Kidney (tissue), 13 donors: ENCODE measurements at regions not wholly inside any gene's neighbourhood (a gene's known extent, or its start where the extent isn't known, plus 50 kb on each side); places are given as distances from the start of the nearest gene placed in this dataset.

Experiments used
- DNase-seq, 5 donors: peaks; one replicate each; pipeline ENCODE4 v3.0.0-alpha.2; 2013 to 2020
- FAIRE-seq: peaks from 2 replicates; lab custom pipeline; 2012; peaks lifted over from hg19 to GRCh38; lab: Jason Lieb, UNC
- H3K27ac ChIP-seq, 2 donors: one replicate each; pipeline ENCODE4 v1.7.0; 2013; ENCODE audit warnings: low read depth in 2 of 2, low read length in 2 of 2, inconsistent platforms in 1 of 2
- H3K27me3 ChIP-seq: one replicate; pipeline ENCODE4 v1.7.1; 2013; ENCODE audit warnings: low read length, inconsistent platforms; ENCODE audit not compliant: control insufficient read depth, insufficient read depth
- H3K36me3 ChIP-seq, 3 donors: one replicate each; pipeline versions ENCODE4 v1.7.0 to v1.7.1; 2013; ENCODE audit warnings: low read length in 3 of 3, control low read depth in 1 of 3, inconsistent platforms in 1 of 3; ENCODE audit not compliant: insufficient read depth in 3 of 3, control insufficient read depth in 2 of 3
- H3K4me1 ChIP-seq, 3 donors: one replicate each; pipeline versions ENCODE4 v1.7.0 to v1.7.1; 2013; ENCODE audit warnings: low read length in 3 of 3, inconsistent platforms in 1 of 3, low read depth in 1 of 3; ENCODE audit not compliant: control insufficient read depth in 2 of 3, insufficient read depth in 2 of 3
- H3K4me3 ChIP-seq, 3 donors: one replicate each; pipeline versions ENCODE4 v1.7.0 to v1.8.1; 2013; ENCODE audit warnings: low read length in 3 of 3, control low read depth in 1 of 3, inconsistent platforms in 1 of 3
- H3K9ac ChIP-seq, 3 donors: one replicate each; pipeline versions ENCODE4 v1.7.0 to v1.7.1; 2013; ENCODE audit warnings: low read length in 3 of 3, control low read depth in 1 of 3, inconsistent platforms in 1 of 3
- H3K9me3 ChIP-seq, 3 donors: one replicate each; pipeline versions ENCODE4 v1.7.0 to v1.7.1; 2013; ENCODE audit warnings: low read length in 3 of 3, control low read depth in 1 of 3, inconsistent platforms in 1 of 3; ENCODE audit not compliant: control insufficient read depth in 2 of 3, insufficient read depth in 1 of 3
- CTCF ChIP-seq: IDR thresholded peaks from 3 replicates; pipeline ENCODE4 v1.5.1; 2012; ENCODE audit warnings: mild to moderate bottlenecking, moderate library complexity, borderline replicate concordance; ENCODE audit not compliant: insufficient read depth; ENCODE audit errors: extremely low read depth
- intact Hi-C: fragments of 100-400 bp; cut with DNase I; formaldehyde crosslinking; loops from one replicate; pipeline ENCODE4 v1.11.1; 2022
- donor health status: control.
- donor health status: control.
- donor health status: control.
- donor health status: control.
- donor health status: control.
- donor health status: DM: yes; HTN: yes; CAD: no.
- donor health status: Normal renal cell carcinoma (clear cell type).

DNA sequence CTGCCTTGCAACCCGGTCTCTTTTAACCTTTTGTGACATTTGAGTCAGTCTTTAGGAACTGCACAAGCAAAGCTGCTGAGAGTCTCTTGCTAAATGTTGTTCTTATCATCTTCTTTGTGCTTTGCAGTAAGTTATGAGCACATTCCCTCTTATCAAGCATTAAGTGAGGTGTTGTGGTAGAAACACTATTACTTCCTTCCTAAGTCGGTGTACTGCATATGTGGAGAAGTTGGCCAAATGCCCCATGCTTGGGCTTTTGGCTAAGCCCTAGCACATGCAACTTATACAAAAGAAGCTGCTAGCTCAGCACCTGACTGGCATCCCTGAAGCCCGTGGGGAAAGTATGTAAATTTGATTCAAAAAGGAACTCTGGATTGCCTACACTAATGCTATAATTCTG lies 136.5 kb upstream of the RBMS3 start:
- Histone ChIP-seq H3K36me3 (no peaks in the 10 kb centered on the region), H3K4me1 (peaks cover 0 to 7% (median 5%) of the 10 kb centered on the region in 3 donors), H3K9ac (no peak overlapping the region), H3K27me3 (no peaks in the 10 kb centered on the region), H3K4me3 (no peak overlapping the region), H3K27ac (no peak overlapping the region), H3K9me3 (no peaks in the 10 kb centered on the region)
- intact Hi-C loops, result no loop called here
- no peak for FAIRE-seq
- DNase-seq, result no peak
- TF ChIP-seq CTCF, result no peak

GRCh38 chr3:29144807-29145206 lies 136.1 kb upstream of the RBMS3 start:
- peak; percentile 27 for TF ChIP-seq CTCF
- Histone ChIP-seq H3K4me3 (no peak overlapping the region), H3K27me3 (no peaks in the 10 kb centered on the region), H3K9ac (no peak overlapping the region), H3K36me3 (no peaks in the 10 kb centered on the region), H3K9me3 (no peaks in the 10 kb centered on the region), H3K4me1 (peaks cover 0 to 7% (median 5%) of the 10 kb centered on the region in 3 donors), H3K27ac (no peak overlapping the region)
- DNase-seq (peak in 4 of 5 donors; percentile 43 to 90 (median 62)), FAIRE-seq (no peak)
- intact Hi-C loops, result no loop called here

GRCh38 chr3:29145360-29145759 lies 135.5 kb upstream of the RBMS3 start:
- Histone ChIP-seq H3K27me3 (no peaks in the 10 kb centered on the region), H3K9me3 (no peaks in the 10 kb centered on the region), H3K4me3 (no peak overlapping the region), H3K9ac (no peak overlapping the region), H3K4me1 (peaks cover 0 to 7% (median 5%) of the 10 kb centered on the region in 3 donors), H3K27ac (no peak overlapping the region), H3K36me3 (no peaks in the 10 kb centered on the region)
- DNase-seq, result no peak
- FAIRE-seq, result no peak
- TF ChIP-seq CTCF, result no peak
- intact Hi-C loops, result no loop called here

GRCh38 chr3:29152379-29152778 lies 128.5 kb upstream of the RBMS3 start:
- Histone ChIP-seq H3K9me3 (no peaks in the 10 kb centered on the region), H3K9ac (no peak overlapping the region), H3K4me3 (no peak overlapping the region), H3K27ac (no peak overlapping the region), H3K36me3 (no peaks in the 10 kb centered on the region), H3K27me3 (no peaks in the 10 kb centered on the region), H3K4me1 (no peaks in the 10 kb centered on the region)
- intact Hi-C loops, result no loop called here
- no peak for TF ChIP-seq CTCF
- DNase-seq (no peak), FAIRE-seq (no peak)
